Neutrophil (primary cell): ENCODE measurements at regions not wholly inside any gene's neighbourhood (a gene's known extent, or its start where the extent isn't known, plus 50 kb on each side); places are given as distances from the start of the nearest gene placed in this dataset.

Experiments
- H3K27ac ChIP-seq: fragments of 200-600 bp; sonication (generic); 2 replicates; pipeline ENCODE4 v1.5.1; 2016; ENCODE audit warnings: mild to moderate bottlenecking, moderate library complexity
- H3K27me3 ChIP-seq: fragments of 200-600 bp; sonication (generic); 2 replicates; pipeline ENCODE4 v1.6.0; 2016; ENCODE audit warnings: mild to moderate bottlenecking
- H3K36me3 ChIP-seq: fragments of 200-600 bp; sonication (generic); 2 replicates; pipeline ENCODE4 v1.5.1; 2017
- H3K4me1 ChIP-seq, 2 experiments: fragments of 200-600 bp in 1 of 2; sonication (generic) in 1 of 2; 1 replicate in 1 of 2; 2 replicates in 1 of 2; pipeline versions ENCODE4 v1.5.1 to v1.6.1; 2013 to 2016; ENCODE audit warnings: low read depth in 1 of 2, low read length in 1 of 2, mild to moderate bottlenecking in 1 of 2, moderate library complexity in 1 of 2; ENCODE audit not compliant: control insufficient read depth in 1 of 2, insufficient read depth in 1 of 2
- H3K4me3 ChIP-seq, 2 experiments: fragments of 200-600 bp in 1 of 2; sonication (generic) in 1 of 2; 1 replicate in 1 of 2; 2 replicates in 1 of 2; pipeline ENCODE4 v1.5.1; 2013 to 2016; ENCODE audit warnings: low read depth in 1 of 2, low read length in 1 of 2, mild to moderate bottlenecking in 1 of 2, moderate library complexity in 1 of 2
- H3K9me3 ChIP-seq: fragments of 200-600 bp; sonication (generic); 2 replicates; pipeline ENCODE4 v1.5.1; 2016
- TF ChIP-seq, protein P1 (sequence below): fragments of 200-600 bp; sonication (generic); IDR thresholded peaks from 2 replicates; pipeline ENCODE4 v1.5.1; 2016; ENCODE audit warnings: antibody characterized with exemption

DNA sequence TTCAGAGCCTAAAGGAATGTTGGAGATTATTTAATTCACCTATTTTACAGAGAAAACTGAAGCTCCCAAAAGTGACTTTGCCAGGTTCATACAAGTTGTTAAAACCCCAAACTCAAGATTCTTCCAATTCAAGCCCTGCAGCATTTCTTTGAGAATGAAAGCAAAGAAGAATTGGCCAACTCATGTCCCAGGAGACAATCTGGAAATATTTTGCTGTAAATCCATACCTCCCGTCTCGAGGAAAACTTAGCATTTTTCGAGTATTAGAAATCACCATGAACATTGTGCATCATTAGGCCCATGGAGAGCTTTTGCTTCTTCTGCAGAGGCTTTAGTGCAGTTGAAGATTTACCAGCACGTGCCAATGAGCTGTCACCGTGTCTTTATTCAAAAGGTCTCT lies 176.4 kb upstream of the KCNJ16 start:
- Histone ChIP-seq H3K4me3 (no peak overlapping the region), H3K9me3 (no peaks in the 10 kb centered on the region), H3K36me3 (no peaks in the 10 kb centered on the region), H3K4me1 (no peaks in the 10 kb centered on the region), H3K27ac (no peak overlapping the region), H3K27me3 (no peaks in the 10 kb centered on the region)
- TF ChIP-seq, protein P1, sequence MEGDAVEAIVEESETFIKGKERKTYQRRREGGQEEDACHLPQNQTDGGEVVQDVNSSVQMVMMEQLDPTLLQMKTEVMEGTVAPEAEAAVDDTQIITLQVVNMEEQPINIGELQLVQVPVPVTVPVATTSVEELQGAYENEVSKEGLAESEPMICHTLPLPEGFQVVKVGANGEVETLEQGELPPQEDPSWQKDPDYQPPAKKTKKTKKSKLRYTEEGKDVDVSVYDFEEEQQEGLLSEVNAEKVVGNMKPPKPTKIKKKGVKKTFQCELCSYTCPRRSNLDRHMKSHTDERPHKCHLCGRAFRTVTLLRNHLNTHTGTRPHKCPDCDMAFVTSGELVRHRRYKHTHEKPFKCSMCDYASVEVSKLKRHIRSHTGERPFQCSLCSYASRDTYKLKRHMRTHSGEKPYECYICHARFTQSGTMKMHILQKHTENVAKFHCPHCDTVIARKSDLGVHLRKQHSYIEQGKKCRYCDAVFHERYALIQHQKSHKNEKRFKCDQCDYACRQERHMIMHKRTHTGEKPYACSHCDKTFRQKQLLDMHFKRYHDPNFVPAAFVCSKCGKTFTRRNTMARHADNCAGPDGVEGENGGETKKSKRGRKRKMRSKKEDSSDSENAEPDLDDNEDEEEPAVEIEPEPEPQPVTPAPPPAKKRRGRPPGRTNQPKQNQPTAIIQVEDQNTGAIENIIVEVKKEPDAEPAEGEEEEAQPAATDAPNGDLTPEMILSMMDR, result no peak

GRCh38 chr17:69900101-69900500 lies 174.9 kb upstream of the KCNJ16 start:
- TF ChIP-seq, protein P1, result no peak
- H3K4me3 ChIP-seq, result no peak overlapping the region
- no peaks in the 10 kb centered on the region for H3K4me1 ChIP-seq
- H3K27me3 ChIP-seq, result no peaks in the 10 kb centered on the region
- no peaks in the 10 kb centered on the region for H3K9me3 ChIP-seq
- no peaks in the 10 kb centered on the region for H3K36me3 ChIP-seq
- no peak overlapping the region for H3K27ac ChIP-seq

DNA sequence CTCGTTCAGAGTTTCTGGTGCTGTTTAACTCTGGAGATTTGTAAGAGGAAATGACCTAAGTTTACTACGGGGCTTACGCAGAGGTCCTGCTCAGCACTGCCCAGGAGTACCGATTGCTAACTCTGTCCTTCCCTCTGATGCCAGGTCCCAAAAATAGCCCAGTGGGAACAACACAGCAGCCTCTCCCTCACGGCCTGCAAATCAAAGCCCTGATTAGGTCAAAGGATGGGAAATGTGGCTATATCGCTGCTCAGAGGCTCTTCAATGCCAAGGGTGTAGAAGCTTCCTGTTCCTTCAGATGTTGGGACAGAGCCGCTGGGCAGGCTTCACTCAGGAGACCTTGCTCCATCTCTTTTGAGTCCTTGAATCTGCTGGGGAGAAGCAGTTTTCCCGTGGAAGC lies 174.2 kb upstream of the KCNJ16 start:
- Histone ChIP-seq H3K36me3 (no peaks in the 10 kb centered on the region), H3K27me3 (no peaks in the 10 kb centered on the region), H3K9me3 (no peaks in the 10 kb centered on the region), H3K4me1 (no peaks in the 10 kb centered on the region), H3K27ac (no peak overlapping the region), H3K4me3 (no peak overlapping the region)
- TF ChIP-seq, protein P1, result no peak

DNA sequence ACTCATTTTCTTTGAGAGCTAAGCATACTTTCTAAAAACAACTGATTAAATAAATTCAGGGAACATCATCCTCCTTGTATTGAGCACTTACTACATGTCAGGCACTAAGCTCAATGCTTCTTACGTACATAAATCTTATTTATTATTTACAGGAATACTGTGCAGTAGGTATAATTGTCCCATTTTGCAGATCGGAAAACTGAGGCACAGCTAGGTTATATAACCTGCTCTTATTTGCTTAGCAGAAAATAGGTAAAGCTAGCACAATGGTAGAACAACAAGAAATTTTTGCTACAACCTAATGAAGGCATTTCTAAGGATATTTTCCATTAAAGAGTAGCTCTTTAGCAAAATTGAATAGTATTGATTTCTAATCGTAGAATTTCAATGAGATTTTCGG lies 168.7 kb upstream of the KCNJ16 start:
- no peaks in the 10 kb centered on the region for H3K36me3 ChIP-seq
- no peak overlapping the region for H3K27ac ChIP-seq
- no peak overlapping the region for H3K4me3 ChIP-seq

DNA sequence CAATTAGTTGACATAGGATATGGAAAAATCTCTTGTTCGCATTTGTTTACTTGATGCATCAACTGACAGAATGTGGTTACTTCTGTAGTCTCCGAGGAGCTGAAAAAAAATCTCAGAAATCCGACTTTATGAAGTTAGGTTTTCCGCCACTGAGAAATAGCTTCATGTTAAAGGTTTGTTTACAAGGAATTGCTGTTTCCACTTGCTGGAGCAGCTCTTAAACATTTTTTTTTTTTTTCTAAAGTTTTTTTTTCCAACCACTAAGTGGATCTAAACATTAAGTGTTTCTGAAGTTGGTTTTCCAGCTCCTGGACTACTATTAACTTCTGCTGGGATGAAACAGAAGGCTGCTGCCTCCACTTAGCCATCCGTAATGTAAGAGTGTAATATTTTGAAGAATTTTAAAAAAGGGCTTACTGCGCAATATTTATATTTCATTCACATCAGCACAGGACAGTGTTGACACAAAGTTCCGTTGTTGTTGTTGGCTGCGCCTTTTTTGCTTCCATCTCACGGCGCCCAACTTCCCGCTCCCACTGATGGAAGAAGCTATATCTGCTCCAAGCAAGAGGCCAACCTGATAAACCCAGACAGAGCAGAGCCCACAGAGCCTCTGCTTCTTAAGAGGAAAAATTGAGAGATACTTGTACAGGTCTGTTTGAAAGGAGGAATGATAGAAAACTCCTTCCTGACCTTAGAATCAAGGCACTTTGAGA lies 167.7 kb upstream of the KCNJ16 start:
- no peaks in the 10 kb centered on the region for H3K4me1 ChIP-seq
- H3K27ac ChIP-seq, result no peak overlapping the region
- no peaks in the 10 kb centered on the region for H3K9me3 ChIP-seq
- H3K4me3 ChIP-seq, result no peak overlapping the region
- TF ChIP-seq, protein P1, result no peak
- no peaks in the 10 kb centered on the region for H3K36me3 ChIP-seq
- H3K27me3 ChIP-seq, result no peaks in the 10 kb centered on the region

More for the DNA sequence above, 168.7 kb upstream of the KCNJ16 start:
- H3K27me3 ChIP-seq, result no peaks in the 10 kb centered on the region
- H3K9me3 ChIP-seq, result no peaks in the 10 kb centered on the region
- no peaks in the 10 kb centered on the region for H3K4me1 ChIP-seq
- TF ChIP-seq, protein P1, result no peak
